H9 (cell line): ENCODE measurements at regions not wholly inside any gene's neighbourhood (a gene's known extent, or its start where the extent isn't known, plus 50 kb on each side); places are given as distances from the start of the nearest gene placed in this dataset.

Source experiments
- DNase-seq: peaks from one replicate; pipeline ENCODE4 v3.0.0-alpha.2; 2017
- H2AFZ ChIP-seq: one replicate; pipeline ENCODE4 v1.6.1; 2013; ENCODE audit warnings: mild to moderate bottlenecking, low read length, control low read depth, moderate library complexity
- H2AK5ac ChIP-seq: 2 replicates; pipeline ENCODE4 v1.6.1; 2013; ENCODE audit warnings: low read length, control low read depth, mixed read lengths; ENCODE audit not compliant: insufficient read length
- H2BK120ac ChIP-seq: one replicate; pipeline ENCODE4 v1.6.1; 2013; ENCODE audit warnings: low read depth, mild to moderate bottlenecking, low read length, control low read depth, inconsistent platforms; ENCODE audit not compliant: poor library complexity, severe bottlenecking
- H2BK12ac ChIP-seq: 2 replicates; pipeline ENCODE4 v1.6.1; 2013; ENCODE audit warnings: low read length, control low read depth, mixed read lengths, low read depth; ENCODE audit not compliant: insufficient read length
- H2BK15ac ChIP-seq: 2 replicates; pipeline ENCODE4 v1.6.1; 2013; ENCODE audit warnings: low read depth, low read length, control low read depth
- H2BK20ac ChIP-seq: one replicate; pipeline ENCODE4 v1.6.1; 2013; ENCODE audit warnings: low read depth, mild to moderate bottlenecking, low read length, control low read depth, inconsistent platforms; ENCODE audit not compliant: poor library complexity, severe bottlenecking
- H2BK5ac ChIP-seq: 2 replicates; pipeline ENCODE4 v1.6.1; 2013; ENCODE audit warnings: low read length, control low read depth, mixed read lengths; ENCODE audit not compliant: insufficient read length
- H3K14ac ChIP-seq: 2 replicates; pipeline ENCODE4 v1.6.1; 2013; ENCODE audit warnings: low read length, control low read depth; ENCODE audit not compliant: insufficient read depth
- H3K18ac ChIP-seq: 2 replicates; pipeline ENCODE4 v1.6.1; 2013; ENCODE audit warnings: low read depth, mild to moderate bottlenecking, mixed read lengths, low read length, control low read depth; ENCODE audit not compliant: insufficient read length
- H3K23ac ChIP-seq: 2 replicates; pipeline ENCODE4 v1.6.1; 2013; ENCODE audit warnings: low read length, control low read depth, mixed read lengths, low read depth; ENCODE audit not compliant: insufficient read length
- H3K23me2 ChIP-seq: 2 replicates; pipeline ENCODE4 v1.6.1; 2013; ENCODE audit warnings: low read depth, mild to moderate bottlenecking, mixed read lengths, low read length, control low read depth; ENCODE audit not compliant: insufficient read length, poor library complexity, severe bottlenecking
- H3K27ac ChIP-seq: 2 replicates; pipeline ENCODE4 v1.5.1; 2013; ENCODE audit warnings: low read length, control low read depth, mixed read lengths, low read depth; ENCODE audit not compliant: insufficient read length
- H3K27me3 ChIP-seq: 2 replicates; pipeline ENCODE4 v1.6.1; 2013; ENCODE audit warnings: low read length, control low read depth, inconsistent platforms; ENCODE audit not compliant: insufficient read depth
- H3K4ac ChIP-seq: 2 replicates; pipeline ENCODE4 v1.6.1; 2013; ENCODE audit warnings: low read depth, mild to moderate bottlenecking, control low read depth, inconsistent platforms, low read length, moderate library complexity
- H3K4me1 ChIP-seq: 2 replicates; pipeline ENCODE4 v1.6.1; 2013; ENCODE audit warnings: low read length, control low read depth, inconsistent platforms; ENCODE audit not compliant: insufficient read depth
- H3K4me2 ChIP-seq: 2 replicates; pipeline ENCODE4 v1.6.1; 2013; ENCODE audit warnings: low read length, control low read depth, mixed read lengths; ENCODE audit not compliant: insufficient read length, insufficient read depth
- H3K56ac ChIP-seq: 2 replicates; pipeline ENCODE4 v1.6.1; 2013; ENCODE audit warnings: low read depth, mild to moderate bottlenecking, mixed read lengths, low read length, control low read depth; ENCODE audit not compliant: insufficient read length
- H3K79me1 ChIP-seq: 2 replicates; pipeline ENCODE4 v1.6.1; 2013; ENCODE audit warnings: low read depth, mild to moderate bottlenecking, moderate library complexity, low read length, control low read depth, inconsistent platforms; ENCODE audit not compliant: insufficient read depth, poor library complexity, severe bottlenecking
- H3K79me2 ChIP-seq: 2 replicates; pipeline ENCODE4 v1.6.1; 2013; ENCODE audit warnings: low read length, control low read depth, inconsistent platforms; ENCODE audit not compliant: insufficient read depth
- H3K9ac ChIP-seq: 2 replicates; pipeline ENCODE4 v1.6.1; 2013; ENCODE audit warnings: low read length, control low read depth, mixed read lengths; ENCODE audit not compliant: insufficient read length; ENCODE audit errors: extremely low read depth
- H3K9me3 ChIP-seq: one replicate; pipeline ENCODE4 v1.6.1; 2013; ENCODE audit warnings: low read depth, low read length, inconsistent platforms; ENCODE audit not compliant: control insufficient read depth
- H3T11ph ChIP-seq: one replicate; pipeline ENCODE4 v1.6.1; 2013; ENCODE audit warnings: mild to moderate bottlenecking, low read length, control low read depth, inconsistent platforms
- H4K20me1 ChIP-seq: one replicate; pipeline ENCODE4 v1.6.1; 2013; ENCODE audit not compliant: control insufficient read depth, insufficient read length, insufficient read depth
- H4K5ac ChIP-seq: 2 replicates; pipeline ENCODE4 v1.6.1; 2013; ENCODE audit warnings: low read depth, mild to moderate bottlenecking, mixed read lengths, low read length, control low read depth; ENCODE audit not compliant: insufficient read length
- H4K8ac ChIP-seq: replicated peaks from 2 replicates; pipeline ENCODE4 v1.6.1; 2013; ENCODE audit warnings: low read length, control low read depth, mixed read lengths, low read depth; ENCODE audit not compliant: insufficient read length
- H4K91ac ChIP-seq: 2 replicates; pipeline ENCODE4 v1.6.1; 2013; ENCODE audit warnings: low read depth, mild to moderate bottlenecking, moderate library complexity, mixed read lengths, low read length, control low read depth; ENCODE audit not compliant: insufficient read length
- H3K27ac Mint-ChIP-seq, 3 experiments: 2 replicates in 2 of 3; 3 replicates in 1 of 3; pipeline ENCODE4 v1.8.0; 2020 to 2021; ENCODE audit warnings: mixed read lengths in 3 of 3, mild to moderate bottlenecking in 1 of 3, moderate library complexity in 1 of 3
- H3K27me3 Mint-ChIP-seq: 2 replicates; pipeline ENCODE4 v1.8.0; 2021; ENCODE audit warnings: low read depth, mild to moderate bottlenecking, moderate library complexity, mixed read lengths
- H3K36me3 Mint-ChIP-seq, 3 experiments: 2 replicates in 2 of 3; 3 replicates in 1 of 3; pipeline ENCODE4 v1.8.0; 2020 to 2021; ENCODE audit warnings: low read depth in 3 of 3, mixed read lengths in 3 of 3; ENCODE audit not compliant: insufficient read depth in 1 of 3
- H3K4me1 Mint-ChIP-seq, 2 experiments: 2 replicates each; pipeline ENCODE4 v1.8.0; 2020; ENCODE audit warnings: mixed read lengths in 2 of 2
- H3K4me3 Mint-ChIP-seq, 2 experiments: 2 replicates in 1 of 2; 3 replicates in 1 of 2; pipeline ENCODE4 v1.8.0; 2020 to 2021; ENCODE audit warnings: mild to moderate bottlenecking in 2 of 2, mixed read lengths in 2 of 2, moderate library complexity in 1 of 2
- H3K9me3 Mint-ChIP-seq, 2 experiments: 2 replicates in 1 of 2; 3 replicates in 1 of 2; pipeline ENCODE4 v1.8.0; 2020; ENCODE audit warnings: mild to moderate bottlenecking in 2 of 2, mixed read lengths in 2 of 2, moderate library complexity in 1 of 2
- WGBS: extraction: QIAGEN DNeasy Blood & Tissue Kit; methylation state at CpG from one replicate; pipeline ENCODE4 v1.1.7; 2013; ENCODE audit warnings: missing lambda C conversion rate, low lambda C conversion rate, mixed read lengths; ENCODE audit not compliant: insufficient read length; ENCODE audit errors: extremely low coverage; 5-methylcytosine and 5-hydroxymethylcytosine counted together
- TF ChIP-seq, protein P1 (sequence below): fragments of 200-600 bp; sonication (generic); conservative IDR thresholded peaks from 3 replicates; pipeline ENCODE4 v1.8.0; 2021; ENCODE audit warnings: antibody characterized with exemption, mild to moderate bottlenecking

DNA sequence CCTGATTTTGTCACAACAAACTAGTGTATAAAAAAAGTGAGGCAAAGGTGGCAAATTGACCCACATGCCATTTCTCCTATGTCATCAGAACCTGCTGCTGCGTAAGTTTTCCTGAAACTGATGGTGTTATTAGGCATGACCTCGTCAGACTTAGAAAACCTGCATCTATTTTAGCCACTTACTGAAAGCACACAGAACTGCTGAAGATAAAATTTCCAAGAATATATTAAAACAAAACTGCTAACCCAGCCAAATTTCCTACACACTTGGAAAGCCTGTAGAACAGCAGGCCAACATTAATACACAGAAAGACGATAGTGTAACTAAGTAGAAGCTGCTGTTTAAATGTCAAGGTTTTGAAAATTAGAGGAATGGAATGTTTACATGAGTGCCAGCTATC is 674.5 kb upstream of the CXADR start:
- Histone ChIP-seq H3K14ac (no peak overlapping the region), H3K23me2 (no peaks in the 10 kb centered on the region), H3K56ac (no peak overlapping the region), H3K4me2 (no peak overlapping the region), H3K79me1 (no peaks in the 10 kb centered on the region), H2AFZ (no peak overlapping the region), H3K23ac (no peak overlapping the region), H3K27ac (no peak overlapping the region), H3K4ac (no peak overlapping the region), H3K79me2 (no peaks in the 10 kb centered on the region), H3K4me1 (no peaks in the 10 kb centered on the region; the same call in 1 of the 2 replicates), H2AK5ac (no peak overlapping the region), H3T11ph (no peak overlapping the region), H4K20me1 (no peaks in the 10 kb centered on the region), H3K18ac (no peak overlapping the region), H4K91ac (no peak overlapping the region), H4K5ac (no peak overlapping the region), H3K27me3 (no peaks in the 10 kb centered on the region), H2BK20ac (no peak overlapping the region), H2BK120ac (no peak overlapping the region), H3K9ac (no peak overlapping the region), H2BK12ac (no peak overlapping the region), H3K9me3 (no peaks in the 10 kb centered on the region), H2BK15ac (no peak overlapping the region), H2BK5ac (no peak overlapping the region), H4K8ac (no peak overlapping the region)
- Mint-ChIP-seq H3K4me3 (no peak overlapping the region), H3K27me3 (no peaks in the 10 kb centered on the region), H3K36me3 (no peaks in the 10 kb centered on the region), H3K27ac (no peak overlapping the region), H3K4me1 (peaks cover 11 to 23% of the 10 kb centered on the region in 2 experiments), H3K9me3 (no peaks in the 10 kb centered on the region)
- TF ChIP-seq, protein P1, sequence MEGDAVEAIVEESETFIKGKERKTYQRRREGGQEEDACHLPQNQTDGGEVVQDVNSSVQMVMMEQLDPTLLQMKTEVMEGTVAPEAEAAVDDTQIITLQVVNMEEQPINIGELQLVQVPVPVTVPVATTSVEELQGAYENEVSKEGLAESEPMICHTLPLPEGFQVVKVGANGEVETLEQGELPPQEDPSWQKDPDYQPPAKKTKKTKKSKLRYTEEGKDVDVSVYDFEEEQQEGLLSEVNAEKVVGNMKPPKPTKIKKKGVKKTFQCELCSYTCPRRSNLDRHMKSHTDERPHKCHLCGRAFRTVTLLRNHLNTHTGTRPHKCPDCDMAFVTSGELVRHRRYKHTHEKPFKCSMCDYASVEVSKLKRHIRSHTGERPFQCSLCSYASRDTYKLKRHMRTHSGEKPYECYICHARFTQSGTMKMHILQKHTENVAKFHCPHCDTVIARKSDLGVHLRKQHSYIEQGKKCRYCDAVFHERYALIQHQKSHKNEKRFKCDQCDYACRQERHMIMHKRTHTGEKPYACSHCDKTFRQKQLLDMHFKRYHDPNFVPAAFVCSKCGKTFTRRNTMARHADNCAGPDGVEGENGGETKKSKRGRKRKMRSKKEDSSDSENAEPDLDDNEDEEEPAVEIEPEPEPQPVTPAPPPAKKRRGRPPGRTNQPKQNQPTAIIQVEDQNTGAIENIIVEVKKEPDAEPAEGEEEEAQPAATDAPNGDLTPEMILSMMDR: no peak
- WGBS: no CpG with 5 or more reads among the region's 3 CpGs
- no peak for DNase-seq
